GM18870 (cell line): ENCODE measurements at regions not wholly inside any gene's neighbourhood (a gene's known extent, or its start where the extent isn't known, plus 50 kb on each side); places are given as distances from the start of the nearest gene placed in this dataset.
"Not testable (repeated sequence)": the region's sequence is repeated elsewhere in the genome, so short reads cannot be mapped to it uniquely, and the experiment has no call there.

ENCODE experiments used
- ATAC-seq: cut with Tn5 transposase; IDR thresholded peaks from one replicate; pipeline ENCODE4 v1.9.1; 2021; ENCODE audit warnings: moderate library complexity; ENCODE audit not compliant: unreplicated experiment

DNA sequence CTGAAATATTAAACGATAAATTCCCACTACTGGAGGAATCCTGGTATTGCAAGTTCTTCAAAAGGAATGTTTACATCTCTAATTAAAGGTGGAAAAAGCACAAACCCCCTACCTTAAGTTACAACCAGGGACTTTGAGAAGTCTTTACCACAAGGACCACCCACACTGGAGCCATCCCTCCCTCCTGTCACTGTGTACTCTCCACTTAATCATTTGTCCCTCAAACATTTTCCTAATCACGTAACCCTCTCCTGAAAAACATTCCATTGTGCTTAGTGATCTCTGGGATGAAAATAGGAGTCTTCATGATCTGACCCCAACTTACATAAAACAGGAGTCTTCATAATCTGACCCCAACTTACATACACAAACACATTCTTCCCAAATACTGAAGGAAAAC lies 85.7 kb downstream of the SUCLG1 start:
- no peak for ATAC-seq

DNA sequence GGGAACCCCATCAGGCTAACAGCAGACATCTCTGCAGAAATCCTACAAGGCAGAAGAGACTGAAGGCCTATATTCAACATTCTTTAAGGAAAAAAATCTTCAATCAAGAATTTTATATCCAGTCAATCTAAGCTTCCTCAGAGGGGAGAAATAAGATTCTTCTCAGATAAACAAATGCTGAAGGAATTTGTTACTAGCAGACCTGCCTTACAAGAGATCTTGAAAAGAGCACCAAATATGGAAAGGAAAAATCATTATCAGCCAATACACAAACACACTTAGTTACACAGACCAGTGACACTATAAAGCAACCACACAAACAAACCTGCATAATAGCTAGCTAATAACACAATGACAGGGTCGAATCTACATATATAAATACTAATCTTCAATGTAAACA lies 96.5 kb downstream of the SUCLG1 start:
- no peak for ATAC-seq

GRCh38 chr2:84338069-84338468 lies 121.0 kb downstream of the SUCLG1 start:
- no peak for ATAC-seq

DNA sequence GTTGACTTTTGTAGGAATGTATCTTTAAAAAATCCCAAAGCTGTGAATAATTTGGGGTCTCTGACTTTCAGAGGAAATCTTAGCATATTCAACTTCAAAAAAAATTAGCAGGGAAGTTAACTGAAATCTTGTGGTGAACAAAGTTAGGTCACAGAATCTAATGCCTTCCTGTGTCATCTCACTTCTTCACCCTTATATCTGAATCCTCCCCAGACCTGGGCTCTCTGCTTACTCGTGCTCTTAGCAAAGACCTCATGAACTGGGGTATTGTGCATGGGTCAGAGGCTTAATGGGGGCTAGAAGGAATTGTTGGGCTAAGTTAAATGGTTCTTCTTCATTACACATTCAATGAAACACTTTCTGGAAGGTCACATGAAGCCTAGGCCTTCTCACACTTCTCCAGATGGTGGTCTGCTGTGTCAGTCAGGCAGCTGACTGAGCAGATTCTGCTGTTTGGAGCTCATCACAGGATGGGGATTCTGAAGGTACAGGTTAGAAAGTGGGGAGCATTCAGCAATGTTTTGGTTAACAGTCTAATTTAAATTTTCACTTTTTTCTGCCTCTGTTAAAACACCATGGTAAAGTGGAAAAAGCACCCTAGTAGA lies 131.3 kb downstream of the SUCLG1 start:
- no peak for ATAC-seq

DNA sequence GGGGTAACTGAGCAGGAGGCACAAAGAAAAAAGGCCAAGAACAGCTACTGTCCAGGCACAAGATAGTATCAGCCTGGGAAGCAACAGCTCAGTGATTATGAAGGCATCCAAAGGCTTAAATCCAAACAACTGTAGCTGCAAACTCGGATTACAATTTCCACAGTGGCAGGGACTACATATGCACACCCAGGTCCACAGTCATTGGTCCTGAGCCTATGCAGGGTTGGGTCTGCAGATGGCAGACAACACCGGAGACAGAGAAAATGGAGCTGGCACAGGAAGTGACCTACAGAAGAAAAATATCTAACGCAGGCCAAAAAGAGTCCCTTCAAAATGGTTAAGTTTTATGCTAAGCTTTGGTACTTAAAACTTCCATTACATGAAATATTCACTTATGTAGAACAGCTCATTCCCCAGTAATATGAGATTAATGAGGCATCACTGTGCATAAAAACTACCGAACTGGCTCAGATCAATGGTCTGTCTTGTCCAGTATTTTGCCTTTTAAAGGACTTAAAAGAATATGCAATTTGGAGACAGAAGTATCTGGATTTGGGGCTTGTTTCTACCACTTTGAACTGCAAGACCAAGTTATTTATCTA lies 132.1 kb downstream of the SUCLG1 start:
- ATAC-seq: no peak

DNA sequence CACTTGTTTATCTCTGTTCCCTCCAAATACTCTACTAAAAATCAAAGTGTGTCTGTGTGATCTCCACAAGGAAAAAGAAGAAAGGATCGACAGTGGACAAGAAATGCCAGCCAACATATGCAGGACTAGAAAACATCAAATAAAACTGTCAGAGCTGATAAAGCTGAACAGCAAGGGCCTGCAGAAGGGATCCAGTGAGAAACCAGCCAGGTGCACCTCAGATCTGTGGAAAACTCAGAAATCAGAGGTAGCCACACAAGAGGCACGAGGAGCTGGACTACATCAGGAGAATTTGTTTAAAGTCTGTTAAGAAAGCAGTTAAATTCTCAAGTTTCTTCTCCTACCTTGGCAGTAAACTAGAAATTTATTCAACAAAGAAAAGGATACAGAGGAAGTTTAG lies 135.2 kb downstream of the SUCLG1 start:
- no peak for ATAC-seq

- ATAC-seq: no peak
These were observed 138.1 kb downstream of the SUCLG1 start for GRCh38 chr2:84320940-84321339.

- ATAC-seq: no peak
These were observed 139.5 kb downstream of the SUCLG1 start for GRCh38 chr2:84319581-84319980.

DNA sequence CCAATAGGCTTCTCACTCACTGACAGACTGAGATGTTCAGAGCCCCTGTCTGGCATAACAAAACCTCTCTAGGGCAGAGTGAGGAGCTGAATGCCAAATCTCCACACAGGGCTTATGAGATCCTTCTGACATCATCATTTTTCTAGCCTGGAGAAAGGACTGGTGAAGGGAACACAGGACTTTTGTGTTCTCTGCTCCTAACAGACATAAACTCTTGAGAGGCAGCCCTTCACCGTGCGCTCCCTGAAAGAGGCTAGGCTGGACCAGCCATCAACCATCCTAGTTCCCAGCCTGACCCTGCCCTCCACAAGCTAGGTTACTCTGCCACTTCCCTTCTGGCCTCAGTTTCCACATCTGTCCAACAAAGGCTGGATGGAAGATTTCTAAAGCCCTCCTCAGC lies 141.9 kb downstream of the SUCLG1 start:
- no peak for ATAC-seq

DNA sequence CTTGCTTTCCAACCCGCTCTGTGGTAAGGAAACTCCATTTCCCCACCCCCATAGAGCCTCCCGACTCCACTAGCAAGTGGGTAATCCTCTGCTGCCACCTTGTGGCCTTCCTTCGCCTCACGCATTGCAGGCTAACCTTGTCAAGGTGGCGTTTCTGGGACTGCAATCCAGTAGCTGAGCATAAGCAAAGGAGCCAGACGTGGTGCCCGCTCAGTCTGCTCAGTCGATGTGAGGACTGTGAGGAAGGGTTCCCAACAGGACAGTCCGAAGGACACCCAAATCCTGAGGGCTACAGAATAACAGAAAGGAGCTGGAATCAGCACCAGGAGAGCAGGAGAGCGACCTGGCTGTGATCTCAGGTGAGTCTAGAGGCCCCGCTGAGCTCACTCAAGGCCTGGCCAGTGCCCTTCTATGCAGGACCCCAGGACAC lies 144.2 kb downstream of the SUCLG1 start:
- peak; percentile 96 for ATAC-seq

- ATAC-seq: no peak
These were observed 144.8 kb downstream of the SUCLG1 start for GRCh38 chr2:84314250-84314649.

- no peak for ATAC-seq
These were observed 149.8 kb downstream of the SUCLG1 start for GRCh38 chr2:84309281-84309680.

- no peak for ATAC-seq
These were observed 152.7 kb downstream of the SUCLG1 start for GRCh38 chr2:84306361-84306760.

GRCh38 chr2:84302513-84303412 lies 156.3 kb downstream of the SUCLG1 start:
- peak; percentile 99 for ATAC-seq

DNA sequence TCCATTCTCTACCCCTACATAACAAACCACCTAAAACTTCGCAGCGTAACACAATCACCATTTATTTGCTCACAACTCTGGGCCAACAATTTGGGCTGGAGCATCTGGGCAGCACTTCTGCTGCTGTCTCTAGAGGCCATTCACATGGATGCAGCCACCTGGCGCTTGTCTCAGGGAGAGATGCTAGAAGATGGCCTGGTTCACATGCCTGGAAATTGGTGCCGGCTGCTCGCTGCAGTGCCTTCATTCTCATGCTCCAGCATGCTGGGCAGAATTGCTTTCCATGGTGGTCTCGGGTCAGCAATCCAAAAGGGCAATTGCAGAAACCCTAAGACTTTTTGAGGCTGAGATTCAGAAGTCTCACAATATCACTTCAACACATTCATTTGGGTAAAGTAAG lies 157.4 kb downstream of the SUCLG1 start:
- no peak for ATAC-seq

- no peak for ATAC-seq
These were observed 158.4 kb downstream of the SUCLG1 start for GRCh38 chr2:84300696-84301029.

GRCh38 chr2:84300001-84300695 lies 158.9 kb downstream of the SUCLG1 start:
- not testable (repeated sequence) for ATAC-seq

DNA sequence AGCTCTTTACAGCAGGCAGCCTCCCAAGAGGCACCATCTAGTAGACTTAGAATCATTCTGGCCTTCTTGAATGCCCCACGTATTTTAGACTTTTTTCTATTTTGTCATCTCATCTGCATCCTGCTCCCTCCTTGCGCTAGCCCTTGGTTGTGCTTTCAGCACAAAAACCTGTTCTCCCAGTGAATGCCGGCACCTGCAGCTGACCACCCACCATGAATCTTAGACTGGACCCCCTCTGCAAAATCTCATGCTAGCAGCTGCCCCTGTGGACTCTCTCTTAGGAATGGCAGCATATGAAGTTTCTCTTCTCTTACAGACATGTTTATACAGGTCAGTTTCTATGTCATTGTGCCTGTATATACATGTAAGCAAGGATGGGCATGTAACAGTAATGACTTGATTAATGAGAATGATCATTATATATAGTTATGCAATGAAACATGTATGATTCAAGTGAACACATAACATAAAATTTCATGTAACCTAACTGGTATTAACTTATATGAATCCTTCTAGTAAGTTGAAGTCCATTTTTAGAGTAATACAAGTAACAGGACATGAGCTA lies 159.8 kb downstream of the SUCLG1 start:
- no peak for ATAC-seq

- ATAC-seq: no peak
These were observed 161.9 kb downstream of the SUCLG1 start for GRCh38 chr2:84297155-84297554.

DNA sequence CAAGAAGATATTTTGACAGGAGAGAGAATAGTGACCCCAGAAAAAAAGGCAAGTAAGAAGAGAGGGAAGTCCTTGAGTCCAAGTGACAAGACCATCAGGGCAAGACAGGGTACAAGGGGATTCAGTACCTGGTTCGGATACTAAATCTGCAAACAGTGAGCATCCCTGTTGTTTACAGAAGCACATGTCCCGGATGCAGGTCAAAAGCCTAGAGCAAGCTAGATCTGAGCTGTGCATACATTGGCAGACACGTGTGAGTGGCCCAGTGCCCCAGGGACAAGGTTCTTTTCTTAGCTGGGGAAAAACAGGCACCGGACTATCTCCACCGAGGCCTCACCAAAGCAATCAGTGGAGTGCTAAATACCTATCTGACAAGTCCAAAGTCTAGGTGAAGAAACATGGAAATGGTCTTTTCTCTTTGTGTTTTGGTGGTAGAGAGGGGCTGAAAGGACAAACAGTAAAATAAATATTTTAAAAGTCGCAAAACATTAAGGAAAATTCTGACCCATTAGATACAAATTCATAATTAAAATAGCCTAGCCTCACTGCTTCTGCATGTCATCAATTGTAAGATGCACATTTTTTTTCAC lies 165.2 kb downstream of the SUCLG1 start:
- no peak for ATAC-seq

DNA sequence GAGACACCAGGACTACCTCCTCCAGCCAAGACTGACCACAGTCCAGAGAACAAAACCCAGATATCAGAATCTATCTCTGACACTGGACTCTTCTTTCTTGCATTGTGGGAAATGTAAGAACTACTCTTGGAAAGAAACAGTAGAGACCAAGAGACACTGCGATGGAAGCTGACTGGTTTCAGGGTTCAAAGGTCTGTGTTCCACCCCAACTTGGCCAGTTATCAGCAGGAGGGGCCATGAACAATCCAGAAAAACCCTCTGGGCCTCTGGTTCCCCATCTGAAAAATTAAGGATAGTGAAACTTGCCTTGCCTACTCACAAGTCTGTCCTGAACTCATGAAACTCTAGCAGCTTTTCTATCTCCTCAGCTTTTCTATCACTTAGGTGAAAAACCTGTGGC lies 166.5 kb downstream of the SUCLG1 start:
- ATAC-seq: no peak
